ENCODE measurements at regions not wholly inside any gene's neighbourhood (a gene's known extent, or its start where the extent isn't known, plus 50 kb on each side); places are given as distances from the start of the nearest gene placed in this dataset.

DNA sequence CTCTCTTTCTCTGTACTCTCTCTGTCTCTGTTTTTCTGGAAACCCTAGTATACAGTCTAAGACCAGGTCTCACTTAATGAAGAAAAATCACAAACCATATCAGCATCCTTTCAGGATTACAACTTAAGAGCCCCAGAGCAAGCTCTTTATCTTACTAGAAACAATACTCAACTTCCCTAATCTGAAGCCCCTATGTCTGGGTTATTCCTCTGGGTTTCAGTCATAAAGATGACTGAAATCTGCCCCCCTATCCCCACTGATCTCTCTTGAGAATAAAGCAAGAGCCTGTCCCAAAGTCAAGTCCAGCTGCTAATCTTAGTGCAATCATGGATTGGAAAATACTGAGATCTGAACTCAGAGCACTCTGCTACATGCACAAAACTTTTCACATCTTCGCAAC, 53.9 kb upstream of the PICALM start:
- WGBS = 98% methylated on average over 1 of the region's 1 CpG

DNA sequence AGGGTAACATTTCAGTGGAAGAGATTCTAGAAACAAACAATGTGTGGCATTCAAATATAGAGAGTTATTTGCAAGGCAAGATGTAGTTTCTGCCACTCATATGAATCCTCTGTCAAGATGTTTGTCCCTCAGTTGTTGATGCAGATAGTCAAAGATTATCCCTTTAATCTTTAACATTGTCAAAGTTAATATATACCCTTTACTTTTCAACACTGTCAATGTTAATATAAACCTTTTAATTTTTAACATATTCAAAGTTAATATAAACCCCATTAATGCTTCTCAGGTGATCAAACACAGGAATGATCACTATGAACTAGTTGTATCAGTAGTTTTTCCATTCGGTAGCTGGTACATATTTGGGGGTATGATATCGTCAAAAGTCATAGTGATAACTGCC, 51.9 kb upstream of the PICALM start:
- no peak overlapping the region for H3K27ac ChIP-seq (ENCODE audit: low read depth in 1 of 2, low read length in 2 of 2)
- TF ChIP-seq NR2F2 (IDR thresholded peaks at IDR 0.05) (no peak), HNF4G (IDR thresholded peaks at IDR 0.05) (no peak), GABPA (IDR thresholded peaks at IDR 0.05 in 1 of 2, conservative IDR thresholded peaks at IDR 0.05 in 1 of 2) (no peak), HNF4A (conservative IDR thresholded peaks at IDR 0.05) (no peak), EGR1 (IDR thresholded peaks at IDR 0.05; ENCODE audit: low read depth in 2 of 2) (no peak), YY1 (IDR thresholded peaks at IDR 0.05) (no peak), RAD21 (IDR thresholded peaks at IDR 0.05) (no peak), FOXA2 (IDR thresholded peaks at IDR 0.05) (no peak), JUND (IDR thresholded peaks at IDR 0.05) (no peak), FOXA1 (IDR thresholded peaks at IDR 0.05) (no peak), RXRA (IDR thresholded peaks at IDR 0.05) (no peak), SP1 (IDR thresholded peaks at IDR 0.05) (no peak), TAF1 (conservative IDR thresholded peaks at IDR 0.05) (no peak)
- TF ChIP-seq, protein P1, sequence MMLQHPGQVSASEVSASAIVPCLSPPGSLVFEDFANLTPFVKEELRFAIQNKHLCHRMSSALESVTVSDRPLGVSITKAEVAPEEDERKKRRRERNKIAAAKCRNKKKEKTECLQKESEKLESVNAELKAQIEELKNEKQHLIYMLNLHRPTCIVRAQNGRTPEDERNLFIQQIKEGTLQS (IDR thresholded peaks at IDR 0.05) = no peak
- TF ChIP-seq, protein P2, sequence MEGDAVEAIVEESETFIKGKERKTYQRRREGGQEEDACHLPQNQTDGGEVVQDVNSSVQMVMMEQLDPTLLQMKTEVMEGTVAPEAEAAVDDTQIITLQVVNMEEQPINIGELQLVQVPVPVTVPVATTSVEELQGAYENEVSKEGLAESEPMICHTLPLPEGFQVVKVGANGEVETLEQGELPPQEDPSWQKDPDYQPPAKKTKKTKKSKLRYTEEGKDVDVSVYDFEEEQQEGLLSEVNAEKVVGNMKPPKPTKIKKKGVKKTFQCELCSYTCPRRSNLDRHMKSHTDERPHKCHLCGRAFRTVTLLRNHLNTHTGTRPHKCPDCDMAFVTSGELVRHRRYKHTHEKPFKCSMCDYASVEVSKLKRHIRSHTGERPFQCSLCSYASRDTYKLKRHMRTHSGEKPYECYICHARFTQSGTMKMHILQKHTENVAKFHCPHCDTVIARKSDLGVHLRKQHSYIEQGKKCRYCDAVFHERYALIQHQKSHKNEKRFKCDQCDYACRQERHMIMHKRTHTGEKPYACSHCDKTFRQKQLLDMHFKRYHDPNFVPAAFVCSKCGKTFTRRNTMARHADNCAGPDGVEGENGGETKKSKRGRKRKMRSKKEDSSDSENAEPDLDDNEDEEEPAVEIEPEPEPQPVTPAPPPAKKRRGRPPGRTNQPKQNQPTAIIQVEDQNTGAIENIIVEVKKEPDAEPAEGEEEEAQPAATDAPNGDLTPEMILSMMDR (IDR thresholded peaks at IDR 0.05; ENCODE audit: low read depth, low read length, missing input control) = no peak
- TF ChIP-seq, protein P3, sequence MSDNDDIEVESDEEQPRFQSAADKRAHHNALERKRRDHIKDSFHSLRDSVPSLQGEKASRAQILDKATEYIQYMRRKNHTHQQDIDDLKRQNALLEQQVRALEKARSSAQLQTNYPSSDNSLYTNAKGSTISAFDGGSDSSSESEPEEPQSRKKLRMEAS (IDR thresholded peaks at IDR 0.05) = no peak
- TF ChIP-seq, protein P4, sequence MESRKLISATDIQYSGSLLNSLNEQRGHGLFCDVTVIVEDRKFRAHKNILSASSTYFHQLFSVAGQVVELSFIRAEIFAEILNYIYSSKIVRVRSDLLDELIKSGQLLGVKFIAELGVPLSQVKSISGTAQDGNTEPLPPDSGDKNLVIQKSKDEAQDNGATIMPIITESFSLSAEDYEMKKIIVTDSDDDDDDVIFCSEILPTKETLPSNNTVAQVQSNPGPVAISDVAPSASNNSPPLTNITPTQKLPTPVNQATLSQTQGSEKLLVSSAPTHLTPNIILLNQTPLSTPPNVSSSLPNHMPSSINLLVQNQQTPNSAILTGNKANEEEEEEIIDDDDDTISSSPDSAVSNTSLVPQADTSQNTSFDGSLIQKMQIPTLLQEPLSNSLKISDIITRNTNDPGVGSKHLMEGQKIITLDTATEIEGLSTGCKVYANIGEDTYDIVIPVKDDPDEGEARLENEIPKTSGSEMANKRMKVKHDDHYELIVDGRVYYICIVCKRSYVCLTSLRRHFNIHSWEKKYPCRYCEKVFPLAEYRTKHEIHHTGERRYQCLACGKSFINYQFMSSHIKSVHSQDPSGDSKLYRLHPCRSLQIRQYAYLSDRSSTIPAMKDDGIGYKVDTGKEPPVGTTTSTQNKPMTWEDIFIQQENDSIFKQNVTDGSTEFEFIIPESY (IDR thresholded peaks at IDR 0.05) = no peak

More for the DNA sequence above, 53.9 kb upstream of the PICALM start:
- no peak for TF ChIP-seq HNF4G (IDR thresholded peaks at IDR 0.05)
- TF ChIP-seq GABPA (IDR thresholded peaks at IDR 0.05 in 1 of 2, conservative IDR thresholded peaks at IDR 0.05 in 1 of 2) = no peak
- TF ChIP-seq NR2F2 (IDR thresholded peaks at IDR 0.05) = no peak
- TF ChIP-seq RXRA (IDR thresholded peaks at IDR 0.05) = no peak
- TF ChIP-seq FOXA2 (IDR thresholded peaks at IDR 0.05) = no peak
- TF ChIP-seq, protein P2 (IDR thresholded peaks at IDR 0.05; ENCODE audit: low read depth, low read length, missing input control) = no peak
- no peak for TF ChIP-seq TAF1 (conservative IDR thresholded peaks at IDR 0.05)
- TF ChIP-seq, protein P5, sequence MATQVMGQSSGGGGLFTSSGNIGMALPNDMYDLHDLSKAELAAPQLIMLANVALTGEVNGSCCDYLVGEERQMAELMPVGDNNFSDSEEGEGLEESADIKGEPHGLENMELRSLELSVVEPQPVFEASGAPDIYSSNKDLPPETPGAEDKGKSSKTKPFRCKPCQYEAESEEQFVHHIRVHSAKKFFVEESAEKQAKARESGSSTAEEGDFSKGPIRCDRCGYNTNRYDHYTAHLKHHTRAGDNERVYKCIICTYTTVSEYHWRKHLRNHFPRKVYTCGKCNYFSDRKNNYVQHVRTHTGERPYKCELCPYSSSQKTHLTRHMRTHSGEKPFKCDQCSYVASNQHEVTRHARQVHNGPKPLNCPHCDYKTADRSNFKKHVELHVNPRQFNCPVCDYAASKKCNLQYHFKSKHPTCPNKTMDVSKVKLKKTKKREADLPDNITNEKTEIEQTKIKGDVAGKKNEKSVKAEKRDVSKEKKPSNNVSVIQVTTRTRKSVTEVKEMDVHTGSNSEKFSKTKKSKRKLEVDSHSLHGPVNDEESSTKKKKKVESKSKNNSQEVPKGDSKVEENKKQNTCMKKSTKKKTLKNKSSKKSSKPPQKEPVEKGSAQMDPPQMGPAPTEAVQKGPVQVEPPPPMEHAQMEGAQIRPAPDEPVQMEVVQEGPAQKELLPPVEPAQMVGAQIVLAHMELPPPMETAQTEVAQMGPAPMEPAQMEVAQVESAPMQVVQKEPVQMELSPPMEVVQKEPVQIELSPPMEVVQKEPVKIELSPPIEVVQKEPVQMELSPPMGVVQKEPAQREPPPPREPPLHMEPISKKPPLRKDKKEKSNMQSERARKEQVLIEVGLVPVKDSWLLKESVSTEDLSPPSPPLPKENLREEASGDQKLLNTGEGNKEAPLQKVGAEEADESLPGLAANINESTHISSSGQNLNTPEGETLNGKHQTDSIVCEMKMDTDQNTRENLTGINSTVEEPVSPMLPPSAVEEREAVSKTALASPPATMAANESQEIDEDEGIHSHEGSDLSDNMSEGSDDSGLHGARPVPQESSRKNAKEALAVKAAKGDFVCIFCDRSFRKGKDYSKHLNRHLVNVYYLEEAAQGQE (IDR thresholded peaks at IDR 0.05) = no peak
- no peak for TF ChIP-seq FOXA1 (IDR thresholded peaks at IDR 0.05)
- no peaks in the 10 kb centered on the region for H3K27me3 ChIP-seq (ENCODE audit: control insufficient read depth in 4 of 4, insufficient read depth in 4 of 4, low read length in 3 of 4)
- DNase-seq (ENCODE audit: low spot score) = no peak
- H3K9me3 ChIP-seq (ENCODE audit: control insufficient read depth in 4 of 4, low read length in 3 of 4) = no peaks in the 10 kb centered on the region
- H3K27ac ChIP-seq (ENCODE audit: low read depth in 1 of 2, low read length in 2 of 2) = no peak overlapping the region
- no peak overlapping the region for H3K9ac ChIP-seq (ENCODE audit: low read depth in 1 of 2, low read length in 2 of 2)
- peaks cover 0 to 2% (median 0%) of the 10 kb centered on the region in 4 donors for H3K4me1 ChIP-seq (ENCODE audit: control insufficient read depth in 4 of 4, insufficient read depth in 4 of 4, low read length in 3 of 4)
- H3K4me3 ChIP-seq (ENCODE audit: low read depth in 1 of 3, low read length in 3 of 3) = no peak overlapping the region
- H3K36me3 ChIP-seq (ENCODE audit: control insufficient read depth in 4 of 4, insufficient read depth in 3 of 4, low read depth in 1 of 4, low read length in 3 of 4) = no peaks in the 10 kb centered on the region

More for the DNA sequence above, 51.9 kb upstream of the PICALM start:
- Histone ChIP-seq H3K36me3 (ENCODE audit: control insufficient read depth in 4 of 4, insufficient read depth in 3 of 4, low read depth in 1 of 4, low read length in 3 of 4) (no peaks in the 10 kb centered on the region), H3K9ac (ENCODE audit: low read depth in 1 of 2, low read length in 2 of 2) (no peak overlapping the region), H3K27me3 (ENCODE audit: control insufficient read depth in 4 of 4, insufficient read depth in 4 of 4, low read length in 3 of 4) (no peaks in the 10 kb centered on the region), H3K9me3 (ENCODE audit: control insufficient read depth in 4 of 4, low read length in 3 of 4) (no peaks in the 10 kb centered on the region), H3K4me1 (ENCODE audit: control insufficient read depth in 4 of 4, insufficient read depth in 4 of 4, low read length in 3 of 4) (peaks cover 0 to 2% (median 0%) of the 10 kb centered on the region in 4 donors), H3K4me3 (ENCODE audit: low read depth in 1 of 3, low read length in 3 of 3) (no peak overlapping the region)
- WGBS = 44% methylated on average over 2 of the region's 2 CpGs
- no peak for DNase-seq (ENCODE audit: low spot score)
